IMR-90 (cell line): ENCODE measurements at regions not wholly inside any gene's neighbourhood (a gene's known extent, or its start where the extent isn't known, plus 50 kb on each side); places are given as distances from the start of the nearest gene placed in this dataset.
A peak's percentile ranks its signal among the peaks of the same experiment; 100 is the strongest.

Source experiments
- ATAC-seq: fragments of 200-7000 bp; cut with Tn5 transposase; 2 replicates; pipeline ENCODE4 v1.9.1; 2020; ENCODE audit warnings: low read depth, mild to moderate bottlenecking, moderate library complexity
- BruUV-seq: library from RNA; stranded (reverse); fragments of 400-500 nt; replicated peaks from 2 replicates; lab custom pipeline; 2021; lab: Mats Ljungman, UMichigan
- CTCF ChIA-PET: fragments of 300-600 bp; formaldehyde crosslinking; extraction: SDS; loops from one replicate; lab custom pipeline; 2021; ENCODE audit warnings: antibody characterized with exemption; lab: Yijun Ruan, JAX
- POLR2A ChIA-PET: fragments of 300-600 bp; sonication (Branson Sonifier 250); formaldehyde crosslinking; loops from one replicate; lab custom pipeline; 2022; ENCODE audit warnings: antibody characterized with exemption; ENCODE audit not compliant: unreplicated experiment; lab: Charles Lee
- DNase-seq: peaks from one replicate; pipeline ENCODE4 v3.0.0; 2013
- H2AFZ ChIP-seq: replicated peaks from 2 replicates; pipeline ENCODE3; 2013; ENCODE audit warnings: low read length, mild to moderate bottlenecking; ENCODE audit not compliant: poor library complexity
- H2AK5ac ChIP-seq: 2 replicates; pipeline ENCODE4 v1.6.1; 2013; ENCODE audit warnings: low read depth, low read length, inconsistent platforms
- H2AK9ac ChIP-seq: replicated peaks from 2 replicates; pipeline ENCODE3; 2013; ENCODE audit warnings: mild to moderate bottlenecking, low read depth, low read length, moderate library complexity; ENCODE audit not compliant: poor library complexity
- H2BK120ac ChIP-seq: 2 replicates; pipeline ENCODE4 v1.6.1; 2013; ENCODE audit warnings: low read depth, low read length, inconsistent platforms
- H2BK15ac ChIP-seq: 3 replicates; pipeline ENCODE4 v1.6.1; 2013; ENCODE audit warnings: low read depth, low read length, inconsistent platforms
- H2BK20ac ChIP-seq: 2 replicates; pipeline ENCODE4 v1.6.1; 2013; ENCODE audit warnings: low read depth, mild to moderate bottlenecking, inconsistent platforms, low read length, moderate library complexity
- H2BK5ac ChIP-seq: 2 replicates; pipeline ENCODE4 v1.6.1; 2013; ENCODE audit warnings: mild to moderate bottlenecking, low read depth, low read length, inconsistent platforms; ENCODE audit not compliant: poor library complexity, severe bottlenecking
- H3K14ac ChIP-seq: replicated peaks from 2 replicates; pipeline ENCODE4 v1.6.1; 2013; ENCODE audit warnings: low read depth, low read length, inconsistent platforms
- H3K18ac ChIP-seq: 2 replicates; pipeline ENCODE4 v1.6.1; 2013; ENCODE audit warnings: low read depth, low read length, control low read depth
- H3K23ac ChIP-seq: 2 replicates; pipeline ENCODE4 v1.6.1; 2013; ENCODE audit warnings: low read depth, low read length, inconsistent platforms
- H3K27ac ChIP-seq: 2 replicates; pipeline ENCODE4 v1.5.1; 2013; ENCODE audit warnings: mild to moderate bottlenecking, control low read depth, low read length; ENCODE audit not compliant: insufficient read depth
- H3K27me3 ChIP-seq: 2 replicates; pipeline ENCODE4 v1.6.1; 2013; ENCODE audit warnings: low read length; ENCODE audit not compliant: control insufficient read depth, insufficient read depth
- H3K36me3 ChIP-seq: 2 replicates; pipeline ENCODE4 v1.6.1; 2013; ENCODE audit warnings: low read length, mixed read lengths; ENCODE audit not compliant: control insufficient read depth, insufficient read depth
- H3K4ac ChIP-seq: 2 replicates; pipeline ENCODE4 v1.6.1; 2013; ENCODE audit warnings: low read depth, low read length, inconsistent platforms
- H3K4me1 ChIP-seq: 2 replicates; pipeline ENCODE4 v1.6.1; 2013; ENCODE audit warnings: low read length, mixed read lengths; ENCODE audit not compliant: control insufficient read depth, insufficient read depth
- H3K4me2 ChIP-seq: 2 replicates; pipeline ENCODE4 v1.6.1; 2013; ENCODE audit warnings: low read depth, mild to moderate bottlenecking, control low read depth, low read length, moderate library complexity
- H3K4me3 ChIP-seq: 2 replicates; pipeline ENCODE4 v1.5.1; 2013; ENCODE audit warnings: low read depth, mild to moderate bottlenecking, control low read depth, low read length, moderate library complexity; ENCODE audit not compliant: insufficient read depth
- H3K56ac ChIP-seq: 2 replicates; pipeline ENCODE4 v1.6.1; 2013; ENCODE audit warnings: low read length, inconsistent platforms; ENCODE audit not compliant: insufficient read depth; ENCODE audit errors: extremely low read depth
- H3K79me1 ChIP-seq, 2 experiments: 2 replicates each; pipeline ENCODE4 v1.6.1; 2013; ENCODE audit warnings: low read length in 2 of 2, inconsistent platforms in 1 of 2, low read depth in 1 of 2
- H3K9ac ChIP-seq: 2 replicates; pipeline ENCODE4 v1.6.1; 2013; ENCODE audit warnings: low read depth, low read length, control low read depth
- H3K9me1 ChIP-seq: 2 replicates; pipeline ENCODE4 v1.6.1; 2013; ENCODE audit warnings: low read length, inconsistent platforms; ENCODE audit not compliant: insufficient read depth
- H3K9me3 ChIP-seq: 2 replicates; pipeline ENCODE4 v1.6.1; 2013; ENCODE audit warnings: low read length; ENCODE audit not compliant: control insufficient read depth, insufficient read depth
- H4K20me1 ChIP-seq: 2 replicates; pipeline ENCODE4 v1.6.1; 2013; ENCODE audit warnings: low read length, inconsistent platforms; ENCODE audit not compliant: insufficient read depth
- H4K5ac ChIP-seq: 2 replicates; pipeline ENCODE4 v1.6.1; 2013; ENCODE audit warnings: mild to moderate bottlenecking, low read depth, low read length, control low read depth
- H4K8ac ChIP-seq, 2 experiments: 2 replicates each; pipeline ENCODE4 v1.6.1; 2013; ENCODE audit warnings: low read depth in 2 of 2, low read length in 2 of 2, control low read depth in 1 of 2, inconsistent platforms in 1 of 2
- H4K91ac ChIP-seq: 2 replicates; pipeline ENCODE4 v1.6.1; 2013; ENCODE audit warnings: low read depth, low read length, inconsistent platforms; ENCODE audit not compliant: insufficient read depth
- BHLHE40 ChIP-seq: fragments of 150-350 bp; IDR thresholded peaks from 2 replicates; pipeline ENCODE4 v1.6.1; 2016; ENCODE audit warnings: mild to moderate bottlenecking, low read depth, low read length
- CEBPB ChIP-seq: IDR thresholded peaks from 2 replicates; pipeline ENCODE4 v1.6.1; 2012; ENCODE audit warnings: low read depth, low read length, improper control_type of control experiment
- CHD1 ChIP-seq: IDR thresholded peaks from 2 replicates; pipeline ENCODE4 v1.6.1; 2012; ENCODE audit warnings: low read depth, low read length, improper control_type of control experiment
- CTCF ChIP-seq: conservative IDR thresholded peaks from 2 replicates; pipeline ENCODE4 v1.5.1; 2012; ENCODE audit warnings: mild to moderate bottlenecking, low read depth, low read length, improper control_type of control experiment
- ELK1 ChIP-seq: fragments of 150-350 bp; IDR thresholded peaks from 2 replicates; pipeline ENCODE4 v1.6.1; 2016; ENCODE audit warnings: low read depth, mild to moderate bottlenecking, low read length, moderate library complexity, borderline replicate concordance
- FOS ChIP-seq: fragments of 150-350 bp; IDR thresholded peaks from 2 replicates; pipeline ENCODE4 v1.6.1; 2016; ENCODE audit warnings: low read depth, low read length
- MAFK ChIP-seq: IDR thresholded peaks from 2 replicates; pipeline ENCODE4 v1.6.1; 2012; ENCODE audit warnings: low read depth, low read length, improper control_type of control experiment
- MAZ ChIP-seq: IDR thresholded peaks from 2 replicates; pipeline ENCODE4 v1.6.1; 2012; ENCODE audit warnings: low read depth, mild to moderate bottlenecking, low read length, improper control_type of control experiment, moderate library complexity, borderline replicate concordance
- MXI1 ChIP-seq: IDR thresholded peaks from 2 replicates; pipeline ENCODE4 v1.6.1; 2012; ENCODE audit warnings: low read depth, mild to moderate bottlenecking, low read length, moderate library complexity, borderline replicate concordance
- NFE2L2 ChIP-seq: fragments of 150-350 bp; IDR thresholded peaks from 2 replicates; pipeline ENCODE4 v1.6.1; 2016; ENCODE audit warnings: low read depth, mild to moderate bottlenecking, low read length
- POLR2A ChIP-seq: IDR thresholded peaks from 2 replicates; pipeline ENCODE4 v1.6.1; 2012; ENCODE audit warnings: mild to moderate bottlenecking, low read depth, low read length
- RAD21 ChIP-seq: IDR thresholded peaks from 2 replicates; pipeline ENCODE4 v1.6.1; 2012; ENCODE audit warnings: low read length, improper control_type of control experiment
- RCOR1 ChIP-seq: IDR thresholded peaks from 2 replicates; pipeline ENCODE4 v1.6.1; 2012; ENCODE audit warnings: mild to moderate bottlenecking, low read length, improper control_type of control experiment; ENCODE audit not compliant: insufficient replicate concordance
- RFX5 ChIP-seq: IDR thresholded peaks from 2 replicates; pipeline ENCODE4 v1.8.0; 2012; ENCODE audit warnings: low read depth, mild to moderate bottlenecking, low read length, moderate library complexity
- SMC3 ChIP-seq: fragments of 150-350 bp; IDR thresholded peaks from 2 replicates; pipeline ENCODE4 v1.6.1; 2016; ENCODE audit warnings: low read depth, mild to moderate bottlenecking, antibody characterized with exemption, low read length, moderate library complexity
- USF2 ChIP-seq: fragments of 150-350 bp; IDR thresholded peaks from 2 replicates; pipeline ENCODE4 v1.6.1; 2017; ENCODE audit warnings: mild to moderate bottlenecking, antibody characterized with exemption, low read length, low read depth
- WGBS, 2 experiments: methylation state at CpG; one replicate each; pipeline versions ENCODE4 v1.1.5 to v1.1.7; 2013; ENCODE audit warnings: missing lambda C conversion rate in 2 of 2; ENCODE audit not compliant: insufficient read length in 1 of 2; ENCODE audit errors: extremely low coverage in 2 of 2; 5-methylcytosine and 5-hydroxymethylcytosine counted together
- dilution Hi-C: fragments of 300-500 bp; cut with HindIII; formaldehyde crosslinking; loops from one replicate; pipeline ENCODE4 v1.14.3; 2018; ENCODE audit warnings: low sequenced_read_pairs; ENCODE audit not compliant: unreplicated experiment
- in situ Hi-C: fragments of 300-500 bp; cut with MboI; formaldehyde crosslinking; loops from 3 replicates; pipeline ENCODE4 v1.14.3; 2019; ENCODE audit warnings: low sequenced_read_pairs, inconsistent platforms, mixed read lengths
- intact Hi-C: fragments of 100-400 bp; cut with micrococcal nuclease; formaldehyde crosslinking; loops from 2 replicates; pipeline ENCODE4 v1.10.0; 2022

- no peak overlapping the region for H4K91ac ChIP-seq
- H2AK5ac ChIP-seq, result no peak overlapping the region
- peaks cover 0 to 8% of the 10 kb centered on the region in 2 experiments; a peak in 1 of 4 replicates for H3K79me1 ChIP-seq
- intact Hi-C loops, result loop anchor here (5.0 kb wide), 2 partner anchors 38 to 72 kb away; no protein-coding TSS in a partner anchor
- no peak overlapping the region for H3K23ac ChIP-seq
- H2AK9ac ChIP-seq, result no peak overlapping the region
- H2BK120ac ChIP-seq, result no peak overlapping the region
- peaks cover 5% of the 10 kb centered on the region; the same call in 1 of the 2 replicates for H3K9me1 ChIP-seq
- no peaks in the 10 kb centered on the region for H3K9me3 ChIP-seq
- in situ Hi-C loops, result no loop called here
- no peak overlapping the region for H2BK20ac ChIP-seq
- H3K9ac ChIP-seq, result no peak overlapping the region
- 0 out of 2 replicates have a peak overlapping the region, but pooled peaks have one; percentile 71 for H3K18ac ChIP-seq
- ChIA-PET CTCF (no interaction called here), POLR2A (no interaction called here)
- no TSS peak for BruUV-seq
- no peak for DNase-seq
- no peak overlapping the region for H2AFZ ChIP-seq
- H3K14ac ChIP-seq, result no peak overlapping the region
- no peak overlapping the region for H4K5ac ChIP-seq
- peaks cover 10% of the 10 kb centered on the region for H3K4me1 ChIP-seq
- H4K8ac ChIP-seq, result no peak overlapping the region
- no peak overlapping the region for H2BK5ac ChIP-seq
- no peaks in the 10 kb centered on the region for H4K20me1 ChIP-seq
- WGBS, 2 experiments, result 100% methylated on average over 1 of the region's 3 CpGs; no CpG with 5 or more reads in 1 of the 2 experiments
- no peak overlapping the region; the same call in 1 of the 2 replicates for H3K4ac ChIP-seq
- no peaks in the 10 kb centered on the region for H3K36me3 ChIP-seq
- dilution Hi-C loops, result no loop called here
- TF ChIP-seq CHD1, result no peak
- TF ChIP-seq RFX5, result no peak
- TF ChIP-seq MAZ, result no peak
- TF ChIP-seq CTCF, result no peak
- TF ChIP-seq NFE2L2, result no peak
- no peak for TF ChIP-seq BHLHE40
- no peak for TF ChIP-seq CEBPB
- TF ChIP-seq ELK1, result no peak
- TF ChIP-seq MAFK, result no peak
- no peak for TF ChIP-seq MXI1
- TF ChIP-seq SMC3, result no peak
- no peak for TF ChIP-seq RCOR1
- TF ChIP-seq FOS, result no peak
- TF ChIP-seq POLR2A, result no peak
- TF ChIP-seq RAD21, result no peak
- TF ChIP-seq USF2, result no peak
- H2BK15ac ChIP-seq, result no peak overlapping the region
- no peak for ATAC-seq
- no peak overlapping the region for H3K4me3 ChIP-seq
- no peak overlapping the region for H3K27ac ChIP-seq
- H3K4me2 ChIP-seq, result no peak overlapping the region
- H3K27me3 ChIP-seq, result no peaks in the 10 kb centered on the region
- H3K56ac ChIP-seq, result no peak overlapping the region
Measured at GRCh38 chr6:118704915-118705314, 53.5 kb upstream of the CEP85L start.
